Stimulated activated CD8-positive, alpha-beta memory T cell treated with anti-CD3 and anti-CD28 coated beads, Interleukin-7, amount 100 ng/mL, for 24 hours (primary cell): ENCODE measurements at regions not wholly inside any gene's neighbourhood (a gene's known extent, or its start where the extent isn't known, plus 50 kb on each side); places are given as distances from the start of the nearest gene placed in this dataset.
A peak's percentile ranks its signal among the peaks of the same experiment; 100 is the strongest.
"Not testable (repeated sequence)": the region's sequence is repeated elsewhere in the genome, so short reads cannot be mapped to it uniquely, and the experiment has no call there.

ENCODE experiments used
- DNase-seq: peaks from one replicate; pipeline ENCODE4 v3.0.0-alpha.2; 2020; ENCODE audit warnings: low read depth

DNA sequence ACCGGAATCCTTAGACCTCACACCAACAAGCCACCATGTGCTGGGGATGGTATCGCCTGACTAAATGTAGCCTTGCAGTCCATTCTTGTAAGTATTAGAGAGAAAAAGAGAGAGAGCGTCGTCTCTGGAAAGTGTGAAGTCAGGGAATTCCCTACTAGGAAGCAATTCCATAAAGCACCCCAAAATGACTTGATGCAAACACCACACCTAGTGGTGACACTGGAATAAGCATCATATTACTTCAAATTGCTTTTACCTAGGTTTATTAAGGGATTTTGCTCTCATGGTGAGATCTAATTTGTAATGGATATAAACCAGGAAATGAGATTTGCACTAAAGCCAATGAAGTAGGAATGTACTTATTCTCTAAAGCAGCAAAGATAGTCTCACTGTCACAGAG lies 111.4 kb upstream of the METTL9 start:
- DNase-seq, result not testable (repeated sequence)

DNA sequence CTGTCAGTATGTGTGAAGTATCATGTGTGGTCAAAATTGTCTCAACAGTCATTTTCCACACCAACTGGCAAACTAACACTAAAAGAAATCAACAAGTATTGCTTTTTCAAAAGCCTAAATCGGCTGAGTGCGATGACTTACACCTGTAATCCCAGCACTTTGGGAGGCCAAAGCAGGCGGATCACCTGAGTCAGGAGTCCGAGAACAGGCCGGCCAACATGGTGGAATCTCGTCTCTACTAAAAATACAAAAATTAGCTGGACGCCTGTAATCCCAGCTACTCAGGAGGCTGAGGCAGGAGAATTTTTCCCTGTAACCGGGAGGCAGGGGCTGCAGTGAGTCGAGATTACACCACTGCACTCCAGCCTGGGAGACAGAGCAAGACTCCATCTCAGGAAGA lies 100.3 kb upstream of the METTL9 start:
- not testable (repeated sequence) for DNase-seq

DNA sequence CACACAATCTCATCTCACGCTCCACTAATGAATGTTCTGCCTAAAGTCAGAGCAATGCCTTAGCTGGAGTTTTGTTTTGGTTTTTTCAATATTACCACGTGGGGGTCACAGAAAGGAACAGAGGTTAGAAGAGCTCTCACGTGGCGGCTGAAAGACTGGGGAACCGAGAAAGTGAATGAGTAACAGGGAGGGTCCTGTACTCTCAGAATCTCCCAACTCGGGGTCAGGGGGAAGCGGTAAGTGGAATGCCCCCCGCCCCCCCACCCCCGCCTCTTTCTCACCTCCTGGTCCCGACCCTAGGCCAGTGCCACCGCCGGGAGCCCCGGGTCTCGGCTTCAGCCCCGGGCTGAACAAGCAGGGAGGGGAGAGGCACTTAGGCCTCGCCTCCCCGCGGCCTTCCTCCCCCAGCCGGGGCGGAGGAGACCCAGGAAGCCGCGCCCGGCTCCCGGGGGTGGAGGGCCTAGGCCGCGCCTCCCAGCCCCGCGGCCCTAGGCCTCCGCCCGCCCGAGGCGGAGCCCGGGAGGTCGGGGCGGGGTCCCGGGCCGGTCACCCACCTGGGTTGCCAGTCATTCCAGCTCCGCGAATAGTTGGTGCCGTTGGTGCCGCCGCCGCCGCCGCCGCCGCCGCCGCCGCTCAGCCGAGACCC lies 98.0 kb upstream of the METTL9 start:
- DNase-seq, result not testable (repeated sequence)

GRCh38 chr16:21501869-21502667 lies 97.3 kb upstream of the METTL9 start:
- DNase-seq, result peak; percentile 72

DNA sequence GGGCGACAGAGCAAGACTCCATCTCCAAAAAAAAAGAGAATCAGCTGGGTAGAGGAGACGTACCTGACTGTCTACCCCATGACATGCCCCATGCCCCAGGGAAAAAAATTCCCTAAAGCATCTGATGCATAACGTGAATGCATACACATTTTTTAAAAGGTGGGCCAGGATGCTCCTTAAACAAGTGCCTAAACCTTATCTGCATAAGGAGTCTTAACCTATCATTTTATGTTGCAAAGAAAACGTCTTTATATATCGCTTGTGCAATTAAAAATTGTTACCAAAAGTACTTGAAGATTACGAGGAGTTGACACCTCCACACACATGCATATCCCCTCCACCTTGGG lies 95.8 kb upstream of the METTL9 start:
- not testable (repeated sequence) for DNase-seq

DNA sequence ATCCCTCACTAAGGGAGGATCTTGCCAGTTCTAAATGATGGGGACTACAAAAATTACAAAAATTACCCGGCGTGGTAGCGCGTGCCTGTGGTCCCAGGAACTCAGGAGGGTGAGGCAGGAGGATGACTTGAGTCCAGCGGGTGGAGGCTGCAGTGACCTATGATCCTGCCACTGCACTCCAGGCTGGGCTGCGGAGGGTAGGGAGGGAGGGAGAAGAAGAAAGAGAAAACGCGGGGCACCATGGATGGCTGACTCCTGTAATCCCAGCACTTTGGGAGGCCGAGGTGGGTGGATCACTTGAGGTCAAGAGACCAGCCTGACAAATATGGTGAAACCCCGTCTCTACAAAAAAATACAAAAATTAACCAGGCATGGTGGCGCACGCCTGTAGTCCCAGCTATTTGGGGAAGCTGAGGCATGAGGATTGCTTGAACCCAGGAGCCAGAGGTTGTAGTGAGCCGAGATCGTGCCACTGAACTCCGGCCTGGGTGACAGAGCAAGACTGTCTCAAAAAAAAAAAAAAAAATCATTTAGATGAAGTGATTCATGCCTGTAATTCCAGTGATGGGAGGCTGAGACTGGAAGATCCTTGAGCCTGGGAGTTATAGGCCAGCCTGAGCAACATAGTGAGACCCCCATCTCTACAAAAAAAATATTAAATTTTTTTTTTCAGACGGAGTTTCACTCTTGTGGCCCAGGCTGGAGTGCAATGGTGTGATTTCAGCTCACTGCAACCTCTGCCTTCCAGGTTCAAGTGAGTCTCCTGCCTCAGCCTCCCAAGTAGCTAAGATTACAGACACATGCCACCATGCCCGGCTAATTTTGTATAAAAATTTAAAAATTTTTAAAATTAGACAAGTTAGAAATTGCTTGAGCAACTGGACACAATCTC lies 95.2 kb upstream of the METTL9 start:
- not testable (repeated sequence) for DNase-seq

DNA sequence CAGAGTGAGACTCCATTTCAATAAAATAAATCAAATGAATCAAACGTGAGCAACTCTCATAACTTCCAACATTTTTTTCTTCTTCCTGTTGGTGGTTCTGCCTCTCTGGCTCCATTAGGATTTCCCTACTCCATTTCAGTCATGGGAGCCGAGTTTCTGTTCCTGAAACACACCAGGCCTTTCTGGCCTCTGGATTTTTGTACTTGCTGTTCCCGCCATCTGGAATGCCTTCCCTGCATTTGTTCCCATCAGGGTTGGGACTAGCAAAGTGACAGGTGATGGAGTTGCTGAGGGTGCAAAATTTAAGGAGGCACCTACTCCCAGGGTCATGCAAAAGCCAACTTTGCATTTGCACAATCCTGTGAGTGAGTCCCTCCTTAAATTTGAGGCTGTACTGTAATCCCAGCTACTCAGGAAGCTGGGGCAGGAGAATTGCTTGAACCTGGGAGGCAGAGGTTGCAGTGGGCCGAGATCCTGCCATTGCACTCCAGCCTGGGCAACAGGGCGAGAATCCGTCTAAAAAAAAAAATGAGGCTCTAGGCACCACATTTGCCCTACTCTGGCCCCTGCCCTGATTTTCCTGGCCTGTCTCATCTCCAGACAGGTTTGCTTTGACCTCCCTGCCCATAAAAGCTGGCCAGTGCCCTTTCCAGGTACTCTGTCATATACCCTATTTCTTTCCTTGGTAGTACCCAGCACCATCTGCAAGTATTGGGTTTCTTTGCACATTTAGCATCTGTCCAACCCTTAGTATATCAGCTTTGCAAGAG lies 93.4 kb upstream of the METTL9 start:
- not testable (repeated sequence) for DNase-seq

- DNase-seq, result not testable (repeated sequence)
Measured at GRCh38 chr16:21506857-21507456, 92.4 kb upstream of the METTL9 start.

DNA sequence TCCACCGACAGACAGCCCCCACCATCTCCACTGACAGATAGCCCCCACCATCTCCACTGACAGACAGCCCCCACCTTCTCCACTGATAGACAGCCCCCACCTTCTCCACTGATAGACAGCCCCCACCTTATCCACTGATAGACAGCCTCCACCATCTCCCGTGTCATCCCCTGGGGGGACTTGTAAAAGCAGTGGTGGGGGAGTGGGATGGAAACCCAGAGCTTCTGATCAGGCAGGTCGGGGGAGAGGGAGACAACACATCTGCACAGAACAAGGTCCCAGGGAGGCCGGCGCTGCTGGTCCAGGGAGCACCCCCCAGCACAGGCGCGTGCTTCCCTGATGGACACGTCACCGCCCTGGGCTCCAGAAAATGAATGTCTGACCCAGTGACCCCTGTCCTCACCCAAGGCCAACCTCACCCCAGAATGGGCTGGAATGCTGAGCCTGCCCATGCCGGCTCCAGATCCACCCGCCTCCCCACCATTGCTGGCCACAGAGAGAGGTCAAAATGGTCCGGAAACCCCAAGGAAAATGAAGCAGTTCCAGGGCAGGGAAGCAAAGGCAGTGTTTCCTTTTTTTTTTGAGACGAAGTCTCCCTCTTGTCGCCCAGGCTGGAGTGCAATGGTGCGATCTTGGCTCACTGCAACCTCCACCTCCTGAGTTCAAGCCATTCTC lies 91.6 kb upstream of the METTL9 start:
- not testable (repeated sequence) for DNase-seq

DNA sequence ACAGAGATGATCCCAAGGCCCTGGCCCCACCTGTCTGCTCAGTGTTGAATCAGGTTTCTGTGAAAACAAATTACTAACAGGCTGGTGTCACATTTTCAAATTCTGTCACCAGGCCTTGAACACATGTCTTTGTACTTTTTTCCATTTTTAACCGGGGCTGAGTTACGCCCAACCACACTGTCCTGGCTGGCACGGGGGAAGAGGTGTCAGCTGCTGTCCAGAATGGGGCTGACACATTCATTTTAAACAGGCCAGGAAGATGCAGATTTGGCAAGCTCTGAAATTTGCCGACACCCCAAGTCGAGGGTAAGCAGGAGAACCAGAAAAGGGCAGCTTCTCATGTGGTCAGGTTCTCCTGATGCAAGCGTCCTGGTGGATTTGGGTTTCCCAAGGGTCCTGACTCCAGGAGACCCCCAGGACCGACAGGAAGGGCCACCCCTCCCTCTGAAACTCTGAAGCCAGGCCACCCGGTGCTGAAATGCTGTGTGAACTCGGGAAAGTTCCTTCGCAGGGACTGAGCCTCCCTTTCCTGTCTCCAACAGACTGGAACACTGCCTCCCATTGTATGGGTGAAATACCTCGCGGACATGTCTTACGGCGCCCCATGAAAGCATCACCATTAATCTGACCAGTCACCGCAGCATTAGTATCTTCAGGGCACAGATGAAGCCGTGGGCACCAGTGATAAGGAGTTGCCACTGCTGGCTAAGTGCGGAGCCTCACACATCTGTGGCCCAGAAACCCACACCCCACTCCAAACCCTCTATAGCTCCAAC lies 90.5 kb upstream of the METTL9 start:
- DNase-seq, result not testable (repeated sequence)

GRCh38 chr16:21509437-21510086 lies 89.8 kb upstream of the METTL9 start:
- not testable (repeated sequence) for DNase-seq

GRCh38 chr16:21510869-21511255 lies 88.5 kb upstream of the METTL9 start:
- DNase-seq, result not testable (repeated sequence)

DNA sequence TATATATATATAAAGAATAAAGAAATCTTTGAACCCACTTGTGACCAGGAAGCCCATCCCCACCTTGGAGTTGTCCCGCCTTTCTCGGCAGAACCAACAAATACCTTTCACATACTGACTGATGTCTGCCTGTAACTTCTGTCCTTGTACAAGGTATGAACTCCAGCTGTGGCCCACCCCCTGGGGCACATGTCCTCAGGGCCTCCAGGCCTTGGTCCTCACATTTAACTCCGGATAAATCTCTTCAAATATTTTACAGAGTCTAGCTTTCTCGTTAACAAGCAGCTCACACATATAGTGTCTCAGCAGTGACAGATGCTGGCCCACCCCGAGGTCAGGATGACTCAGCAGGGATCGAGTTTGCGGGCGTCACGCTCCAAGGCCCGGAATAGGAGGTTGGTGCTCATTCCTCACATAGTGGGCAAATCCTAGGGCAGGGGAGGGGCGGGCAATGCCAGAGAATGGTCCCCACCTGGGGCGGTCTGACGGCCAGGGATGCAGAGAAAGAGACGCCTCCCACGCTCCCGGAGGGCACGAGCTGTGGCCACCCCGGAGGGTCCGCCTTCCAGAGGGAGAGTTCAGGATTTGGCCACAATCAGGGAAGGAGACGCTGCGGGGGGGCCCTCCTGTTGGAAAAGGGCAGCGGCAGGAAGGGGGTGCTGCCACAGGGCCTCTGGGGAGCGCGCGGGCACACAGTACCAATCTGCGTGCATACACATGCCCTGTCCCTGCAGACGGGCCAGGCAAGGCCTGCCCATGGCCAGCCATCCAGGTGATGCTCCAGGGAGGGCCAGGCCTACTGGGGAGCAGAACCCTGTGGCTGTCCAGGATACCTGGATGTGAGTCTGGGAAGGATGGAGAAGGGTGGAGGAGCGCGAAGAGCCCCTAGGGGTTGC lies 87.8 kb upstream of the METTL9 start:
- DNase-seq, result not testable (repeated sequence)

- not testable (repeated sequence) for DNase-seq
Measured at GRCh38 chr16:21512280-21513192, 86.8 kb upstream of the METTL9 start.

DNA sequence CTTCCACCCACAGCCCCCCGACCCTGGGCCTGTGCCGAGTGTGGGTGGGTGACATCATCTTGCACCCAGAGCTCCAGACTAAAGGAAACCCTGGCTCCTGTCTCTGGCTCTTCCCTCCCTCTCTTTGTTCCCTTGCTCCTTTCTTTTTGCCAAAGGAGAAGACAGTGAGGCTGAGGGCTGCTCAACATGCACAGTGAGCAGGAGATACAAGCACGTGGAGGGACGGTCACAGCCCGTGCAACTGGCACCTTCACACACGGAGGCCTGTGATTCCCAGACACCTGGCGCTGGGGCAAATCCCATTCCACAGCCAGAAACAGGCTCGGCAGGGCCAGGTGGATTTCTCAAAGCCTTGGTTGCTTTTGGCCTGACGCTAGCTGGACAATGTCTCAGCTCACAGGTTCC lies 86.0 kb upstream of the METTL9 start:
- not testable (repeated sequence) for DNase-seq

GRCh38 chr16:21513812-21514473 lies 85.4 kb upstream of the METTL9 start:
- DNase-seq, result not testable (repeated sequence)

DNA sequence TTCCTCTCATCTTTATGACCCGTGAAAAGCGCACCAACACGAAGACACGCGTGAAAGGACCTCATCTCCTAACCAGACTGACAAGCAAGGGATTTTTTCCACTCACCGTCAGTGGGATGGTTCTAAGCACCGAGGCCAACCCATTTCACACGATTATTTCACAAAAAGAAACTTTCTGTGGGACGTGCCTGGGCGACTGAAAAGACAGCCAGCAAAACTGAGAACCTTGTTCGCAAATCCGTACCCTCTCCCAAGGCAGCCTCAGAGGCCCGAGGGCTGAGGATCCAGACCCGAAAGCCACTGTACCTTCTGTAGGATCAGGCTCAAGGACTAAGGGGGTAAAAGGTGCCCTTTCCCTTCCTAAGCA lies 84.9 kb upstream of the METTL9 start:
- DNase-seq, result not testable (repeated sequence)
